PFSK-1 (cell line): ENCODE measurements at regions not wholly inside any gene's neighbourhood (a gene's known extent, or its start where the extent isn't known, plus 50 kb on each side); places are given as distances from the start of the nearest gene placed in this dataset.

Experiments
- FOXP2 ChIP-seq: optimal IDR thresholded peaks from 2 replicates; pipeline ENCODE3; 2011; ENCODE audit warnings: borderline replicate concordance, control low read depth, inconsistent platforms; ENCODE audit not compliant: insufficient read depth; ENCODE audit errors: extremely low read length, extremely low read depth
- POLR2AphosphoS5 ChIP-seq: IDR thresholded peaks from 2 replicates; pipeline ENCODE4 v1.6.1; 2012; ENCODE audit warnings: low read depth, mild to moderate bottlenecking, control low read depth, low read length, moderate library complexity
- SIN3A ChIP-seq: IDR thresholded peaks from 2 replicates; pipeline ENCODE4 v1.6.1; 2012; ENCODE audit warnings: mild to moderate bottlenecking, low read length, moderate library complexity, borderline replicate concordance; ENCODE audit not compliant: insufficient read depth
- TAF1 ChIP-seq: IDR thresholded peaks from 2 replicates; pipeline ENCODE4 v1.6.1; 2012; ENCODE audit warnings: low read length, control low read depth, borderline replicate concordance; ENCODE audit not compliant: insufficient read depth
- TF ChIP-seq, protein P1 (sequence below), 2 experiments: IDR thresholded peaks; 2 replicates each; pipeline versions ENCODE4 v1.6.1 to v1.8.0; 2011 to 2012; ENCODE audit warnings: low read depth in 2 of 2, low read length in 2 of 2, control low read depth in 1 of 2, inconsistent platforms in 1 of 2, mild to moderate bottlenecking in 1 of 2, moderate library complexity in 1 of 2; ENCODE audit not compliant: insufficient read depth in 1 of 2

DNA sequence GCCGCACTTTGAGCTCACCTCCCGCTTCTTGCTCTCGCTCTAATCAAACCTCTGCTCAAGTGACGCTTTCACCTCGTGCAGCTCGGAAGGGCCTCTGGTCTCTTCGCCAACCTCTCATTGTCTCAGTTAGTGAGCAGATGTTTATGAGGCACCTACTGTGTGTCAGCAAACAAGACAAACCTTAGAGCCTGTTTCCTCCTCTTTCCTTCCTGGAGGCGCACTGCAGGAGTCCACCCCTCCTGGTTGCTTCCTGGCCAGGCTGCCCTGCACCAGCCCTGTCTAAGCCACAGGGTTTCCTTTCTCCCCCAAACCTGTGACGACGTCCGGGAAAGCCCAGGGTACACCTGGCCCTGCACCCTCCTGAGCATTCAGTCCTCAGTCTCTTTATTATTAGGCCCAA, 84.2 kb downstream of the PHETA1 start:
- TF ChIP-seq POLR2AphosphoS5 (no peak), FOXP2 (no peak), SIN3A (no peak), TAF1 (no peak)
- TF ChIP-seq, protein P1, sequence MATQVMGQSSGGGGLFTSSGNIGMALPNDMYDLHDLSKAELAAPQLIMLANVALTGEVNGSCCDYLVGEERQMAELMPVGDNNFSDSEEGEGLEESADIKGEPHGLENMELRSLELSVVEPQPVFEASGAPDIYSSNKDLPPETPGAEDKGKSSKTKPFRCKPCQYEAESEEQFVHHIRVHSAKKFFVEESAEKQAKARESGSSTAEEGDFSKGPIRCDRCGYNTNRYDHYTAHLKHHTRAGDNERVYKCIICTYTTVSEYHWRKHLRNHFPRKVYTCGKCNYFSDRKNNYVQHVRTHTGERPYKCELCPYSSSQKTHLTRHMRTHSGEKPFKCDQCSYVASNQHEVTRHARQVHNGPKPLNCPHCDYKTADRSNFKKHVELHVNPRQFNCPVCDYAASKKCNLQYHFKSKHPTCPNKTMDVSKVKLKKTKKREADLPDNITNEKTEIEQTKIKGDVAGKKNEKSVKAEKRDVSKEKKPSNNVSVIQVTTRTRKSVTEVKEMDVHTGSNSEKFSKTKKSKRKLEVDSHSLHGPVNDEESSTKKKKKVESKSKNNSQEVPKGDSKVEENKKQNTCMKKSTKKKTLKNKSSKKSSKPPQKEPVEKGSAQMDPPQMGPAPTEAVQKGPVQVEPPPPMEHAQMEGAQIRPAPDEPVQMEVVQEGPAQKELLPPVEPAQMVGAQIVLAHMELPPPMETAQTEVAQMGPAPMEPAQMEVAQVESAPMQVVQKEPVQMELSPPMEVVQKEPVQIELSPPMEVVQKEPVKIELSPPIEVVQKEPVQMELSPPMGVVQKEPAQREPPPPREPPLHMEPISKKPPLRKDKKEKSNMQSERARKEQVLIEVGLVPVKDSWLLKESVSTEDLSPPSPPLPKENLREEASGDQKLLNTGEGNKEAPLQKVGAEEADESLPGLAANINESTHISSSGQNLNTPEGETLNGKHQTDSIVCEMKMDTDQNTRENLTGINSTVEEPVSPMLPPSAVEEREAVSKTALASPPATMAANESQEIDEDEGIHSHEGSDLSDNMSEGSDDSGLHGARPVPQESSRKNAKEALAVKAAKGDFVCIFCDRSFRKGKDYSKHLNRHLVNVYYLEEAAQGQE (IDR thresholded peaks at IDR 0.05; ENCODE audit: insufficient read depth in 1 of 2, low read depth in 2 of 2, low read length in 2 of 2): no peak

DNA sequence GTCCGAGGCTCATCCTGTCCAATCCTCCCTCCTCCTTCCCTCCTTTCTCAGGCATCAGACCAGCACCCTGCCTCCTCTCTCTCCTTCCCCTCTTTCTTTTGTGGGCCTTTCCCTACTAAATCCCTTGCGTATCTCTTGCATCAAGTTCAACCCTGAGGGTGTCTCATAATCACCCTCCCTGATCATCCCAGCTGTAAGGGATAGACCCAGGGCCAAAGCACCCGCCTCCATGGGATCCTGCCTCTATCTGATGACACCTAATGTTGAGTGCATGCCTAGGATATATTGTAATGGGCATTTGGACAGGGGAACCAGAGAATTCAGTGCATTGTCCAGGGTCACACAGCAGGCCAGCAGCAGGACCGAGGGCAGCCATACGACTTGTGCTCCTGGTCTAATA, 84.9 kb downstream of the PHETA1 start:
- TF ChIP-seq TAF1 (no peak), SIN3A (no peak), FOXP2 (no peak), POLR2AphosphoS5 (no peak)
- TF ChIP-seq, protein P1 (IDR thresholded peaks at IDR 0.05; ENCODE audit: insufficient read depth in 1 of 2, low read depth in 2 of 2, low read length in 2 of 2): no peak

DNA sequence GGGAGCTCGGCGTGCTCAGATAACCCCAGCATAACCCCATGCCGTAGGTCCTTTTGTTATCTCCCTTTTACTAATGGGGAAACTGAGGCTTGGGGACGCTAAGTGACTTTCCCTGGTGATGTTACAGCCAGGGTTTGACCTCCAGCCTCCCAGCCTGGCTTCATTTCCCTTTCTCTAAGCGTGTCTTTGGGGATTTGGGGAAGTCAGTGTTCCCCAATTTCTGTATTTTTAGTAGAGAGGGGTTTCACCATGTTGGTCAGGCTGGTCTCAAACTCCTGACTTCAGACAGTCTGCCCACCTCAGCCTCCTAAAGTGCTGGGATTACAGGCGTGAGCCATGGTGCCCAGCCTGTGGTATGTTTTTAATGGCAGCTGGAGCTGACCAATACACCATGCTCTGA, 85.4 kb downstream of the PHETA1 start:
- TF ChIP-seq TAF1: no peak
- TF ChIP-seq POLR2AphosphoS5: no peak
- TF ChIP-seq SIN3A: no peak
- TF ChIP-seq, protein P1 (IDR thresholded peaks at IDR 0.05; ENCODE audit: insufficient read depth in 1 of 2, low read depth in 2 of 2, low read length in 2 of 2): no peak

DNA sequence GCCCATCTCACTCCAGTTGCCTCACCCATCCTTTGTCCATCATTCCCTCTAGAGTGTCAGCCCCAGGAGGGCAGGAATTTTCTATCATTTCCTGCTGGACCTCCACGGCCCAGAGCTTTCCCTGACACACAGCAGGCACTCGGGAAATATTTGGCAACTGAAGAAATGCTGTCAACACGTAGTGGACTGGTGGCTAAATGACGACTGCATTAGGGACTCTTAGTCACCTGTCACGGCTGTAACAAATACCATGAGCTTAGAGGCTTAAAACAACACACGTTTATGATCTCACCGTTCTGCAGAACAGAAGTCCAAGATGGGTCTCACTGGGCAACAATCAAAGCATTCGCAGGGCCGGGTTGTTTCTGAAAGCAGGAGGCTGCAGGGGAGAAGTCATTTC, 91.3 kb downstream of the PHETA1 start:
- TF ChIP-seq POLR2AphosphoS5 (no peak), TAF1 (no peak), SIN3A (no peak), FOXP2 (no peak)
- TF ChIP-seq, protein P1 (IDR thresholded peaks at IDR 0.05; ENCODE audit: insufficient read depth in 1 of 2, low read depth in 2 of 2, low read length in 2 of 2): no peak

DNA sequence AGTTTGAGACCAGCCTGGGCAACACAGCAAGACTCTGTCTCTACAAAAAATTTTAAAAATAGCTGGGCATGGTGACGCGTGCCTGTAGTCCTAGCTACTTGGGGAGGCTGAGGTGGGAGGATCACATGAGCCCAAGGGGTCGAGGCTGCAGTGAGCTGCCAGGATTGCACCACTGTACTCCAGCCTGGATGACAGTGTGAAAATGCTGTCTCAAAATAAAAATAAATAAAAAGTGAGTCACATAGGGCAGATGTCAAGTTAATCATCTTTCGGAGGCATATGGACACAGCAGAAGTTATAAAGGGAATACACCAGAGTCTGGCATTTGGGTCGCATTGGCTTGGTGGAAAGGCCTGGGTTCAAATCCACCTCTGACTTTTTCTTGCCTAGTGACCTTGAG, 92.7 kb downstream of the PHETA1 start:
- no peak for TF ChIP-seq TAF1

DNA sequence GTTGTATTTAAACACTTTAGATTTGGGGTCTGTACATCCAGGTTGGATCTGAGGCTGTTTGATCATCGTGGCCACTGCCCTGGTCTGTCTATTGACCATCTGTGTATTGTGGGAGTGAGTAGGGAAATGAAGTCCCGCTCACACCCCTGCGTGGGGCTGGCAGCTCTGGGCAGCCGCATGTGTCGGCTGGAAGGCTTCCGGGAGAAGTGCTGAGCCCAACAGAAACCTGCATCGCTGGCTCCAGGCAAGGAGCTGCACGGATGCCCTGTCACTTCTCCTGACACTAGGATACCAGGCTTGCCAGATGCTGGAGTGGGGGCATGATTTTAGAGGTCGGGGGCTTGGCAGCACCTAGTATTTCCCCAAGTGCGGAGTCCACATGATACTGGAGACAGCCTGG, 93.6 kb downstream of the PHETA1 start:
- TF ChIP-seq FOXP2: no peak
- TF ChIP-seq POLR2AphosphoS5: no peak
- TF ChIP-seq TAF1: no peak
- TF ChIP-seq, protein P1 (IDR thresholded peaks at IDR 0.05; ENCODE audit: insufficient read depth in 1 of 2, low read depth in 2 of 2, low read length in 2 of 2): no peak
